Bronchial epithelial cell (primary cell): ENCODE measurements at regions not wholly inside any gene's neighbourhood (a gene's known extent, or its start where the extent isn't known, plus 50 kb on each side); places are given as distances from the start of the nearest gene placed in this dataset.

ENCODE experiments used
- DNase-seq: peaks from one replicate; pipeline ENCODE4 v3.0.0-alpha.2; 2010; ENCODE audit warnings: low read depth
- FAIRE-seq: peaks from 2 replicates; lab custom pipeline; 2011; peaks lifted over from hg19 to GRCh38; lab: Jason Lieb, UNC
- H3K27me3 ChIP-seq: 2 replicates; pipeline ENCODE4 v1.5.1; 2011; ENCODE audit warnings: low read length; ENCODE audit not compliant: control insufficient read depth, insufficient read depth
- H3K36me3 ChIP-seq: 2 replicates; pipeline ENCODE4 v1.5.1; 2011; ENCODE audit warnings: low read length; ENCODE audit not compliant: control insufficient read depth, insufficient read depth
- H3K4me3 ChIP-seq: 2 replicates; pipeline ENCODE4 v1.5.1; 2011; ENCODE audit warnings: mild to moderate bottlenecking, low read depth, low read length, control low read depth
- TF ChIP-seq, protein P1 (sequence below): IDR thresholded peaks from 2 replicates; pipeline ENCODE4 v1.5.1; 2011; ENCODE audit warnings: mild to moderate bottlenecking, moderate library complexity, low read length, control low read depth, inconsistent platforms; ENCODE audit not compliant: insufficient read depth, severe bottlenecking

GRCh38 chr15:66641485-66642315, 60.3 kb upstream of the SMAD6 start:
- peak; percentile 32 for FAIRE-seq
- no peak overlapping the region for H3K4me3 ChIP-seq
- no peak for DNase-seq
- H3K27me3 ChIP-seq = no peaks in the 10 kb centered on the region
- no peaks in the 10 kb centered on the region for H3K36me3 ChIP-seq
- TF ChIP-seq, protein P1, sequence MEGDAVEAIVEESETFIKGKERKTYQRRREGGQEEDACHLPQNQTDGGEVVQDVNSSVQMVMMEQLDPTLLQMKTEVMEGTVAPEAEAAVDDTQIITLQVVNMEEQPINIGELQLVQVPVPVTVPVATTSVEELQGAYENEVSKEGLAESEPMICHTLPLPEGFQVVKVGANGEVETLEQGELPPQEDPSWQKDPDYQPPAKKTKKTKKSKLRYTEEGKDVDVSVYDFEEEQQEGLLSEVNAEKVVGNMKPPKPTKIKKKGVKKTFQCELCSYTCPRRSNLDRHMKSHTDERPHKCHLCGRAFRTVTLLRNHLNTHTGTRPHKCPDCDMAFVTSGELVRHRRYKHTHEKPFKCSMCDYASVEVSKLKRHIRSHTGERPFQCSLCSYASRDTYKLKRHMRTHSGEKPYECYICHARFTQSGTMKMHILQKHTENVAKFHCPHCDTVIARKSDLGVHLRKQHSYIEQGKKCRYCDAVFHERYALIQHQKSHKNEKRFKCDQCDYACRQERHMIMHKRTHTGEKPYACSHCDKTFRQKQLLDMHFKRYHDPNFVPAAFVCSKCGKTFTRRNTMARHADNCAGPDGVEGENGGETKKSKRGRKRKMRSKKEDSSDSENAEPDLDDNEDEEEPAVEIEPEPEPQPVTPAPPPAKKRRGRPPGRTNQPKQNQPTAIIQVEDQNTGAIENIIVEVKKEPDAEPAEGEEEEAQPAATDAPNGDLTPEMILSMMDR = no peak

GRCh38 chr15:66642514-66642913, 59.5 kb upstream of the SMAD6 start:
- Histone ChIP-seq H3K4me3 (no peak overlapping the region), H3K27me3 (no peaks in the 10 kb centered on the region), H3K36me3 (no peaks in the 10 kb centered on the region)
- FAIRE-seq (no peak), DNase-seq (no peak)
- TF ChIP-seq, protein P1 = no peak

DNA sequence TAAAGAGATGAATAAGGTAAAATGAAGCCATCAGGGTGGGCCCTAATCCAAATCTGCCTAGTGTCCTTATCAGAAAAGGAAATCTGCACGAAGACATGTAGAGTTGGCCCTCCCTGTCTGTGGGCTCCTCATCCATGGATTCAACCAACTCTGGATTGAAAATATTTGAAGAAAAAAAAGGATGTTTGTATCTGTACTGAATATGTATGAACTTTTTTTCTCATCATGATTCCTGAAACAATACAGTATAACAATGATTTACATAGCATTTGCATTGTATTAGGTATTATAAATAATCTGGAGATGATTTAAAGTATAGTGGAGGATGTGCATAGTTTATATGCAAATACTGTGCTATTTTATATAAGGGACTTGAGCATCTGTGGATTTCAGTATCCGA, 59.0 kb upstream of the SMAD6 start:
- DNase-seq = no peak
- Histone ChIP-seq H3K36me3 (no peaks in the 10 kb centered on the region), H3K27me3 (no peaks in the 10 kb centered on the region), H3K4me3 (no peak overlapping the region)
- FAIRE-seq = no peak
- TF ChIP-seq, protein P1 = no peak

DNA sequence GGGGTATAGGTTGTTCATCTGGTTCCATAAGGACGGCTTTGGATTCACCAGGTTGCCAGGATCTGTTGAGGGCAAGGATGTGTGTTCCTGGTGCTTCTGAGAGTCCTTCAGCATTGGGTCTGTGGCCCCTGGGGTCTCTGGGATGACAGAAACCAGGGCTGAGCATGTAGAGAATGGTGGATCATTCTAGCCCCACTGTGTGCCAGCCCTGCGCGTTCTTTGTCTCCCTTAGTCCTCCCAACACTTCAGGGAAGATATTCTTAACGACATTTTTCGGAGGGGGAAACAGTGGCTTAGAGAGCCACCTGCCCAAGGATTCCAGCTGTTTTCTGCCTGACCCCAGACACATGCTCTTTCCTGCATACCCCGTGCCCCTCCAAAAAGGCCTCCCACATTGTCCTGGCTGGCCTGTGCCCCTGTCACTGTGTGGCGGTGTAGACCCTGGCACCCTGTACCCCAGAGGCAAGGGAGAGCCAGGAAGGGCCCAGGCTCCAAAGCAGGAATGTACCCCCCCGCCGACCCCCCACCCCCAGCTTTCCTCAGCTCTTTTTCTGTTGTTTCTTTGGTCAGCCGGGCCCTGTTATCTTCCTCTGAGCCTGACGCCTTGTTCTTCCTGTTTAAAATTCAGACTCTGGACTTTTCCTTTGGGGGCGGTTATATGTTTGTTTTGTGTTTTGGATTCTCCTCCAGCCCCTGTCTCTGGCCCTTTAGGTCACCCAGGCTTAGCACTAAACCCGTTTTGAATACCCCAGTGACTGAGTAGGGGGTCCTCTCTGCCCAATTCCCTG, 57.8 kb upstream of the SMAD6 start:
- H3K36me3 ChIP-seq = no peaks in the 10 kb centered on the region
- FAIRE-seq (no peak), DNase-seq (no peak)
- H3K27me3 ChIP-seq = no peaks in the 10 kb centered on the region
- H3K4me3 ChIP-seq = no peak overlapping the region
- TF ChIP-seq, protein P1 = no peak

- DNase-seq (no peak), FAIRE-seq (peak; percentile 68)
- TF ChIP-seq, protein P1 = no peak
- Histone ChIP-seq H3K4me3 (no peak overlapping the region), H3K36me3 (no peaks in the 10 kb centered on the region), H3K27me3 (no peaks in the 10 kb centered on the region)
Observed at GRCh38 chr15:66644869-66645268, 57.2 kb upstream of the SMAD6 start.
